ENCODE measurements at regions not wholly inside any gene's neighbourhood (a gene's known extent, or its start where the extent isn't known, plus 50 kb on each side); places are given as distances from the start of the nearest gene placed in this dataset.

- Histone ChIP-seq H3K27me3 (ENCODE audit: control insufficient read depth in 1 of 2, insufficient read depth in 2 of 2, low read length in 2 of 2) (no peaks in the 10 kb centered on the region), H3K79me2 (ENCODE audit: insufficient read depth, low read length) (no peaks in the 10 kb centered on the region), H3K27ac (ENCODE audit: extremely low read length, insufficient read depth, low read length) (no peak overlapping the region), H2AFZ (ENCODE audit: low read length) (no peak overlapping the region), H3K4me3 (replicated peaks in 1 of 3; ENCODE audit: insufficient read depth in 1 of 3, low read depth in 2 of 3, low read length in 3 of 3) (no peak overlapping the region), H3K36me3 (replicated peaks in 1 of 2; ENCODE audit: control insufficient read depth in 1 of 2, insufficient read depth in 2 of 2, low read length in 2 of 2) (no peaks in the 10 kb centered on the region), H4K20me1 (ENCODE audit: insufficient read depth, low read length) (no peaks in the 10 kb centered on the region), H3K4me1 (ENCODE audit: insufficient read depth, low read length) (no peaks in the 10 kb centered on the region), H3K9me3 (ENCODE audit: low read length) (peaks cover 53% of the 10 kb centered on the region), H3K4me2 (ENCODE audit: low read depth, low read length) (no peak overlapping the region), H3K9ac (ENCODE audit: insufficient read depth, low read depth, low read length) (no peak overlapping the region)
- POLR2A ChIA-PET: no interaction called here
- CTCF ChIA-PET (ENCODE audit: low intra/inter-chr PET ratio, low total read pairs): no interaction called here
- intact Hi-C loops (cut with micrococcal nuclease; ENCODE audit: unreplicated experiment) (no loop called here), in situ Hi-C loops (cut with HindIII; ENCODE audit: extremely low pct_ligation_motif_present, low pct_unique_long_range_greater_than_20kb) (no loop called here)
- TF ChIP-seq ZNF160 (CRISPR knock-in tag; IDR thresholded peaks at IDR 0.05) (no peak), ZNF468 (CRISPR knock-in tag; IDR thresholded peaks at IDR 0.05) (no peak), ZNF782 (CRISPR knock-in tag; IDR thresholded peaks at IDR 0.05; ENCODE audit: borderline replicate concordance) (no peak), MAFK (conservative IDR thresholded peaks at IDR 0.05 in 1 of 2, IDR thresholded peaks at IDR 0.05 in 1 of 2; ENCODE audit: low read length in 2 of 2) (peak in 1 of 2 experiments; percentile 66; a peak in 2 of 4 replicates), ARHGAP35 (CRISPR knock-in tag; IDR thresholded peaks at IDR 0.05; ENCODE audit: borderline replicate concordance) (no peak), FOXP4 (CRISPR knock-in tag; IDR thresholded peaks at IDR 0.05) (no peak), IRF9 (CRISPR knock-in tag; IDR thresholded peaks at IDR 0.05; ENCODE audit: borderline replicate concordance) (no peak), MAFF (IDR thresholded peaks at IDR 0.05; ENCODE audit: low read depth, low read length) (peak; percentile 54)
- no TSS peak for BruUV-seq (replicated peaks)
- WGBS (ENCODE audit: low lambda C conversion rate): under 1% methylated on average over 2 of the region's 2 CpGs
- no peak for FAIRE-seq
- DNase-seq (ENCODE audit: low spot score): no peak
- no peak for ATAC-seq
Measured at GRCh38 chr3:26535151-26535550, 87.4 kb upstream of the LRRC3B start.

Measured in HepG2 (cell line).